Chondrocyte (in vitro differentiated cells): ENCODE measurements at regions not wholly inside any gene's neighbourhood (a gene's known extent, or its start where the extent isn't known, plus 50 kb on each side); places are given as distances from the start of the nearest gene placed in this dataset.

Experiments used
- DNase-seq: peaks from one replicate; pipeline ENCODE4 v3.0.0; 2021; ENCODE audit warnings: mixed read lengths, low spot score
- H3K27ac Mint-ChIP-seq: one replicate; pipeline ENCODE4 v1.8.0; 2021; ENCODE audit warnings: mild to moderate bottlenecking, moderate library complexity, mixed read lengths; ENCODE audit not compliant: unreplicated experiment
- H3K27me3 Mint-ChIP-seq: 2 replicates; pipeline ENCODE4 v1.8.0; 2021; ENCODE audit warnings: low read depth, mixed read lengths
- H3K36me3 Mint-ChIP-seq: 2 replicates; pipeline ENCODE4 v1.8.0; 2021; ENCODE audit warnings: low read depth, mixed read lengths
- H3K4me1 Mint-ChIP-seq: 2 replicates; pipeline ENCODE4 v1.8.0; 2021; ENCODE audit warnings: low read depth, mild to moderate bottlenecking, mixed read lengths
- H3K4me3 Mint-ChIP-seq: one replicate; pipeline ENCODE4 v1.8.0; 2021; ENCODE audit warnings: mild to moderate bottlenecking, moderate library complexity, mixed read lengths; ENCODE audit not compliant: unreplicated experiment
- H3K9me3 Mint-ChIP-seq: 2 replicates; pipeline ENCODE4 v1.8.0; 2021; ENCODE audit warnings: low read depth, mixed read lengths
- TF ChIP-seq, protein P1 (sequence below): fragments of 200-600 bp; sonication (generic); IDR thresholded peaks from 2 replicates; pipeline ENCODE4 v1.5.0; 2021; ENCODE audit warnings: antibody characterized with exemption, mild to moderate bottlenecking, moderate library complexity

DNA sequence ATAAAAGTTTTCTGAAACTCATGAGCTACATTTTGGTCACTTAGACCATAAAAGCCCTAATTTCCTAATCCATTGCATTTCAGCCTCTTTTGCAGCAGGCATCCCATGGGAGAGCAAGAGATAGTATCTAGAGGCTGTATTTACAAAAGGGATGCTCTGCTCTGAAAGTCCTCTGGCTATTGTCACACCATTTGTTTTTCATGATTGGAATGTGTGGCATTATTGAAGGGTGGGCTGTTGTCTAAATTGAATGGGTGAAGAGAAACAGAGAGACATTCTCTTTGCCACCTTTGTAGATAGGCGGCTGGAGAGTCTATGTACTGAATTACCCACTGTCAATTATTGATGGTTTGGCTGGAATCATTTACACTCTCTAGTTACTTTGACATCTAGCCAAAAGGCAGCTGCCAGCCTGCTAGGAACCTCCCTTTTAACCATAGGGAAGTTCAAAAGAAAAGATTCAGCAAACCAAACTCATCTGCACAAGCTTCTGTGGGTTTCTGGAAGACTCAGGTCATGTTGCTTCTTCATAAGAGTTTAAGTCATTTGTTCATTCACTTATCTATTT lies 89.8 kb upstream of the RARB start:
- Mint-ChIP-seq H3K4me1 (peaks cover 9% of the 10 kb centered on the region), H3K36me3 (no peaks in the 10 kb centered on the region), H3K9me3 (no peaks in the 10 kb centered on the region), H3K27me3 (no peaks in the 10 kb centered on the region), H3K27ac (no peak overlapping the region), H3K4me3 (no peak overlapping the region)
- no peak for DNase-seq
- TF ChIP-seq, protein P1, sequence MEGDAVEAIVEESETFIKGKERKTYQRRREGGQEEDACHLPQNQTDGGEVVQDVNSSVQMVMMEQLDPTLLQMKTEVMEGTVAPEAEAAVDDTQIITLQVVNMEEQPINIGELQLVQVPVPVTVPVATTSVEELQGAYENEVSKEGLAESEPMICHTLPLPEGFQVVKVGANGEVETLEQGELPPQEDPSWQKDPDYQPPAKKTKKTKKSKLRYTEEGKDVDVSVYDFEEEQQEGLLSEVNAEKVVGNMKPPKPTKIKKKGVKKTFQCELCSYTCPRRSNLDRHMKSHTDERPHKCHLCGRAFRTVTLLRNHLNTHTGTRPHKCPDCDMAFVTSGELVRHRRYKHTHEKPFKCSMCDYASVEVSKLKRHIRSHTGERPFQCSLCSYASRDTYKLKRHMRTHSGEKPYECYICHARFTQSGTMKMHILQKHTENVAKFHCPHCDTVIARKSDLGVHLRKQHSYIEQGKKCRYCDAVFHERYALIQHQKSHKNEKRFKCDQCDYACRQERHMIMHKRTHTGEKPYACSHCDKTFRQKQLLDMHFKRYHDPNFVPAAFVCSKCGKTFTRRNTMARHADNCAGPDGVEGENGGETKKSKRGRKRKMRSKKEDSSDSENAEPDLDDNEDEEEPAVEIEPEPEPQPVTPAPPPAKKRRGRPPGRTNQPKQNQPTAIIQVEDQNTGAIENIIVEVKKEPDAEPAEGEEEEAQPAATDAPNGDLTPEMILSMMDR: no peak

DNA sequence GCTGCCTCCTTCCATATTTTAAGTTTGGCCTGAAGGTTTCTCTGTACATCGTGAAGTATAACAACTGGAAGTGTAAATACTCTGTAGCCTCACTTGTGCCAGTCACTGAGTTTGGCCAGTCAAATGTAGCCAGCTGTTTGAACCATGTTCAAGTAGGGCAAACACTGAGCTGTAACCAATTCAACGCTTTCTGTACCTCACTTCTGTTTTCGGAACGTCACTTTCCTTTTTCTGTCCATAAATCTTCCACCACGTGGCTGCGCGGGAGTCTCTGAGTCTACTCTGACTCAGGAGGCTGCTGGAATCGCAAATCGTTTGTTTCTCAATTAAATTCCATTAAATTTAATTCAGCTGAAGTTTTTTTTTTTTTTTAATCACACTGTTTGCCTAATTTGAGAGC lies 88.8 kb upstream of the RARB start:
- peaks cover 9% of the 10 kb centered on the region for H3K4me1 Mint-ChIP-seq
- H3K27me3 Mint-ChIP-seq: no peaks in the 10 kb centered on the region
- no peak overlapping the region for H3K4me3 Mint-ChIP-seq
- DNase-seq: no peak
- H3K36me3 Mint-ChIP-seq: no peaks in the 10 kb centered on the region
- TF ChIP-seq, protein P1: no peak
- no peaks in the 10 kb centered on the region for H3K9me3 Mint-ChIP-seq
- H3K27ac Mint-ChIP-seq: no peak overlapping the region

DNA sequence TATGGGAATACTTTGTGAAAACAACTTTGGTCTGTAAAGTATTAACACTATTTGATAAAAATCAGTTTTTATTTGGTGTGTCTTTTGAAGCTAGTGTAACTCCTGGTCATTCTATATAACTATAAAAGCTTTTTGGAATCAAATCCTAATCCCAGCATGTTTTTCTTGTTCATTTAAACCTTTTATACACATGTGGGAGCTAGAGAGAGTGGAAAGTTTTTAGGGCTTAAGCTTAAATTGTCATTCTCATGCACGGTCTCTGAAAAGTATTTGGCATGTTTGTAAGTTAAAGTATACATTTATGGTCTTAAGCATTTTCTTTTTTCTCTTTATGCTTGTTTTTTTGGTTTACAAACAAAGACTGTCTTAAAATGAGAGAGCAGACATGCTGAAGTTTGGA lies 83.4 kb upstream of the RARB start:
- TF ChIP-seq, protein P1: no peak
- Mint-ChIP-seq H3K9me3 (no peaks in the 10 kb centered on the region), H3K27ac (no peak overlapping the region), H3K27me3 (no peaks in the 10 kb centered on the region), H3K4me1 (peaks cover 12% of the 10 kb centered on the region), H3K36me3 (no peaks in the 10 kb centered on the region), H3K4me3 (no peak overlapping the region)
- DNase-seq: no peak

DNA sequence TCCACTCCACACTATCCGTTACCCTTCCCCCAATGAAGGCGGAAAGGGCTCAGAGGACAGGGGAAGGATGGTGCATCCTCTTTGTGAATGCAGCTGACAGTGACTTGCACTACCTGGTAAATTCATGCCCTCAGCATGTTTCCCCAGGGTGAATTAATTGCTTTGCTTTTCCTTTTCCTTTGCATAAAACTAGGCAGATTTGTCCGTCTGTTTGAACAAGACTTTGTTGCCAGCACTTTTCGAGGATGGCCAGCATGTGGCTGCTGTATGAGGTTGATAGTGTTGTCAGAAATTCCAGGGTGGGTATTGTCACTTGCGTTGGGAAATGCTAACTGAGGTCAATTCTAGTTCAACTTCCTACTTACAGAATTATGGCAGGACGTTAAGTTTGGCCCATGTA lies 79.0 kb upstream of the RARB start:
- TF ChIP-seq, protein P1: no peak
- Mint-ChIP-seq H3K36me3 (no peaks in the 10 kb centered on the region), H3K27me3 (no peaks in the 10 kb centered on the region), H3K4me1 (peaks cover 24% of the 10 kb centered on the region), H3K27ac (no peak overlapping the region), H3K4me3 (no peak overlapping the region), H3K9me3 (no peaks in the 10 kb centered on the region)
- no peak for DNase-seq

DNA sequence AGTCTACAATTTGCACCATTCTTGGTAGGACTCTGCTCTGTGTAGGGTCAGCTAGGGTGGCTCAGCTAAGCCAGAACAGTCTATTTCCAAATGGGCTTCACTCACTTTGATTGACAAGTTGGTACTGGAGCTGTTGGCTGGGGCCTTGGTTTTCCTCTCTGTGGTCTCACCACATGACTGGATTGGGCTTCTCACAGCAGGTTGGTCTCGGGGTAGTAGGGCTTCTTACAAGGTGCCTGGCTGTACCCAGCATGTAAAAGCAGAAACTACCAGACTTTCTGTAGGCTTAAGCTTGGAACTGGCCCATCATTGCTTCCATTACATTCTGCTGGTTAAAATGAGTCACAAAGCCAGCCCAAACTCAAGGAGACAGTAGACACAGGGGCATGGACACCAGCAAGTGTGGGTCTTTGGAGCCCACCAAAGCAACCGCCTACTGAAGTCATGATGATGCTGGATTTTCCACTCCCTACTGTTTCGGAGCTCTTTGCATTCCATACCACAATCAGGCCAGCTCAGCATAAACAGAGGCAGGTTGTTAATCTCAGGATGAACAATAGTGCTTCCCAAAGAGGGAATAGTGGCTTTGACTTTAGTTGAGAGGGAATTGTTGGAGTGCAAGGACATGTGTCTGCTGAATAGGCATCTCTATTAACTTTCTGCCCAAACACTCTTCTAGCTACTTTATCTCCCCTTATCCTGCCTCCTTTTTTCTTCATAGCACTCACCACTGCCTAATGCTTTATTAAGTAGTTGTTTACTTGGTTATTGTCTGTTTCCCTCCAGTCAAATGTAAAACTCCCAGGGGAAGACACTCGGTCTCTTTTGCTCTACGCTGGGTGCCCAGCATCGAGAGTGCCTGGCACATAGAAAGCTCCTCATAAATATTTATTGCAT lies 78.0 kb upstream of the RARB start:
- peaks cover 34% of the 10 kb centered on the region for H3K4me1 Mint-ChIP-seq
- TF ChIP-seq, protein P1: no peak
- H3K36me3 Mint-ChIP-seq: no peaks in the 10 kb centered on the region
- H3K27me3 Mint-ChIP-seq: no peaks in the 10 kb centered on the region
- no peak overlapping the region for H3K4me3 Mint-ChIP-seq
- no peak overlapping the region for H3K27ac Mint-ChIP-seq
- DNase-seq: no peak
- no peaks in the 10 kb centered on the region for H3K9me3 Mint-ChIP-seq
